ENCODE measurements at regions not wholly inside any gene's neighbourhood (a gene's known extent, or its start where the extent isn't known, plus 50 kb on each side); places are given as distances from the start of the nearest gene placed in this dataset.

DNA sequence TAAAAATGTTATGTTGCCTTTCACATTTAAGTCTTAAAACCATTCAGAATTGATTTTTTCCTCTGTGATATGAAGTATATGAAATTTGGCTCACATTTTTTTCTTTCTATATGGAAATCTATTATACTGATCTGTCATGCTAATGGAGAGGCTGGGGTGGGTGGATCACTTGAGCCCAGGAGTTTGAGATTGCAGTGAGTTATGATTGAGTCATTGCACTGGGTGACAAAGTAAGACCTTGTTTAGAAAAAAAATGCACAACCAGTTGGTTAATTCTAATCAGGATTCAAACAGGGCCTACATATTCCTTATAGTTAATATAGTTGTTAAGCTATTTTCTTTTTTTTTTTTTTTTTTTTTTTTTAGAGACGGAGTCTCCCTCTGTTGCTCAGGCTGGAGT lies 230.5 kb downstream of the MFSD1 start:
- TF ChIP-seq, protein P1, sequence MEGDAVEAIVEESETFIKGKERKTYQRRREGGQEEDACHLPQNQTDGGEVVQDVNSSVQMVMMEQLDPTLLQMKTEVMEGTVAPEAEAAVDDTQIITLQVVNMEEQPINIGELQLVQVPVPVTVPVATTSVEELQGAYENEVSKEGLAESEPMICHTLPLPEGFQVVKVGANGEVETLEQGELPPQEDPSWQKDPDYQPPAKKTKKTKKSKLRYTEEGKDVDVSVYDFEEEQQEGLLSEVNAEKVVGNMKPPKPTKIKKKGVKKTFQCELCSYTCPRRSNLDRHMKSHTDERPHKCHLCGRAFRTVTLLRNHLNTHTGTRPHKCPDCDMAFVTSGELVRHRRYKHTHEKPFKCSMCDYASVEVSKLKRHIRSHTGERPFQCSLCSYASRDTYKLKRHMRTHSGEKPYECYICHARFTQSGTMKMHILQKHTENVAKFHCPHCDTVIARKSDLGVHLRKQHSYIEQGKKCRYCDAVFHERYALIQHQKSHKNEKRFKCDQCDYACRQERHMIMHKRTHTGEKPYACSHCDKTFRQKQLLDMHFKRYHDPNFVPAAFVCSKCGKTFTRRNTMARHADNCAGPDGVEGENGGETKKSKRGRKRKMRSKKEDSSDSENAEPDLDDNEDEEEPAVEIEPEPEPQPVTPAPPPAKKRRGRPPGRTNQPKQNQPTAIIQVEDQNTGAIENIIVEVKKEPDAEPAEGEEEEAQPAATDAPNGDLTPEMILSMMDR (IDR thresholded peaks at IDR 0.05) = no peak
- TF ChIP-seq POLR2A (IDR thresholded peaks at IDR 0.05) (no peak), POLR2AphosphoS5 (IDR thresholded peaks at IDR 0.05) (no peak), EP300 (IDR thresholded peaks at IDR 0.05; ENCODE audit: low read depth) (no peak)
